ENCODE measurements at regions not wholly inside any gene's neighbourhood (a gene's known extent, or its start where the extent isn't known, plus 50 kb on each side); places are given as distances from the start of the nearest gene placed in this dataset.
"Not testable (repeated sequence)": the region's sequence is repeated elsewhere in the genome, so short reads cannot be mapped to it uniquely, and the experiment has no call there.

- Histone ChIP-seq H3K27me3 (no peaks in the 10 kb centered on the region), H3K9me3 (peaks cover 0 to 3% (median 1%) of the 10 kb centered on the region in 4 donors), H3K4me1 (no peaks in the 10 kb centered on the region), H3K4me3 (no peak overlapping the region), H3K27ac (no peak overlapping the region), H3K36me3 (no peaks in the 10 kb centered on the region)
- 52 to 72% methylated on average over 1 of the region's 1 CpG for WGBS, 2 donors
- TF ChIP-seq POLR2A (IDR thresholded peaks at IDR 0.05) (no peak), POLR2AphosphoS5 (IDR thresholded peaks at IDR 0.05) (no peak), CTCF (IDR thresholded peaks at IDR 0.05) (no peak), EP300 (IDR thresholded peaks at IDR 0.05) (no peak)
- intact Hi-C loops (cut with DNase I) = no loop called here
- no peak for DNase-seq
These were observed 759.5 kb downstream of the GRXCR1 start for GRCh38 chr4:43651991-43652390.

- H3K27me3 ChIP-seq; H3K27ac ChIP-seq; H3K4me1 ChIP-seq; intact Hi-C loops (cut with DNase I); H3K9me3 ChIP-seq; DNase-seq; H3K4me3 ChIP-seq; H3K36me3 ChIP-seq: not testable (repeated sequence)
- WGBS, 2 donors = 69 to 79% methylated on average over 2 of the region's 2 CpGs
These were observed 767.0 kb downstream of the GRXCR1 start for GRCh38 chr4:43659547-43659946.

- H3K4me3 ChIP-seq; intact Hi-C loops (cut with DNase I): not testable (repeated sequence)
These were observed 776.2 kb downstream of the KCTD8 start for GRCh38 chr4:43672265-43672885.

GRCh38 chr4:43680421-43680820 lies 768.2 kb downstream of the KCTD8 start:
- intact Hi-C loops (cut with DNase I) = no loop called here
- WGBS, 2 donors = 71 to 83% methylated on average over 1 of the region's 1 CpG
- H3K4me1 ChIP-seq = no peaks in the 10 kb centered on the region

More at GRCh38 chr4:43672265-43672885, 776.2 kb downstream of the KCTD8 start:
- H3K36me3 ChIP-seq, H3K9me3 ChIP-seq, DNase-seq, H3K27ac ChIP-seq, H3K27me3 ChIP-seq, H3K4me1 ChIP-seq: not testable (repeated sequence)
- WGBS, 2 donors = 84 to 90% methylated on average over 23 of the region's 23 CpGs

GRCh38 chr4:43682551-43682950 lies 766.1 kb downstream of the KCTD8 start:
- H3K4me3 ChIP-seq = no peak overlapping the region
- no peaks in the 10 kb centered on the region for H3K27me3 ChIP-seq
- DNase-seq = no peak
- H3K36me3 ChIP-seq = no peaks in the 10 kb centered on the region
- intact Hi-C loops (cut with DNase I) = no loop called here
- H3K27ac ChIP-seq = no peak overlapping the region
- no peak for TF ChIP-seq POLR2A (IDR thresholded peaks at IDR 0.05)
- TF ChIP-seq POLR2AphosphoS5 (IDR thresholded peaks at IDR 0.05) = no peak
- TF ChIP-seq CTCF (IDR thresholded peaks at IDR 0.05) = no peak
- no peak for TF ChIP-seq EP300 (IDR thresholded peaks at IDR 0.05)
- H3K4me1 ChIP-seq = no peaks in the 10 kb centered on the region
- WGBS, 2 donors = 69 to 76% methylated on average over 3 of the region's 3 CpGs
- no peaks in the 10 kb centered on the region for H3K9me3 ChIP-seq

More at GRCh38 chr4:43680421-43680820, 768.2 kb downstream of the KCTD8 start:
- Histone ChIP-seq H3K27ac (no peak overlapping the region), H3K27me3 (no peaks in the 10 kb centered on the region), H3K4me3 (no peak overlapping the region), H3K9me3 (no peaks in the 10 kb centered on the region), H3K36me3 (no peaks in the 10 kb centered on the region)
- DNase-seq = no peak
- TF ChIP-seq POLR2AphosphoS5 (IDR thresholded peaks at IDR 0.05) (no peak), EP300 (IDR thresholded peaks at IDR 0.05) (no peak), POLR2A (IDR thresholded peaks at IDR 0.05) (no peak), CTCF (IDR thresholded peaks at IDR 0.05) (no peak)

GRCh38 chr4:43690116-43690515 lies 758.5 kb downstream of the KCTD8 start:
- no peak for DNase-seq
- H3K9me3 ChIP-seq = no peaks in the 10 kb centered on the region
- intact Hi-C loops (cut with DNase I) = no loop called here
- no peak overlapping the region for H3K4me3 ChIP-seq
- H3K27me3 ChIP-seq = no peaks in the 10 kb centered on the region
- H3K27ac ChIP-seq = no peak overlapping the region
- no peak for TF ChIP-seq EP300 (IDR thresholded peaks at IDR 0.05)
- TF ChIP-seq POLR2AphosphoS5 (IDR thresholded peaks at IDR 0.05) = no peak
- no peak for TF ChIP-seq POLR2A (IDR thresholded peaks at IDR 0.05)
- TF ChIP-seq CTCF (IDR thresholded peaks at IDR 0.05) = no peak
- no peaks in the 10 kb centered on the region for H3K36me3 ChIP-seq
- WGBS, 2 donors = 96 to 97% methylated on average over 1 of the region's 1 CpG
- no peaks in the 10 kb centered on the region for H3K4me1 ChIP-seq

Data from sigmoid colon (tissue), 6 donors.